IMR-90 (cell line): ENCODE measurements at regions not wholly inside any gene's neighbourhood (a gene's known extent, or its start where the extent isn't known, plus 50 kb on each side); places are given as distances from the start of the nearest gene placed in this dataset.

ENCODE experiments used
- ATAC-seq: fragments of 200-7000 bp; cut with Tn5 transposase; 2 replicates; pipeline ENCODE4 v1.9.1; 2020; ENCODE audit warnings: low read depth, mild to moderate bottlenecking, moderate library complexity
- BruUV-seq: library from RNA; stranded (reverse); fragments of 400-500 nt; replicated peaks from 2 replicates; lab custom pipeline; 2021; lab: Mats Ljungman, UMichigan
- CTCF ChIA-PET: fragments of 300-600 bp; formaldehyde crosslinking; extraction: SDS; loops from one replicate; lab custom pipeline; 2021; ENCODE audit warnings: antibody characterized with exemption; lab: Yijun Ruan, JAX
- POLR2A ChIA-PET: fragments of 300-600 bp; sonication (Branson Sonifier 250); formaldehyde crosslinking; loops from one replicate; lab custom pipeline; 2022; ENCODE audit warnings: antibody characterized with exemption; ENCODE audit not compliant: unreplicated experiment; lab: Charles Lee
- DNase-seq: peaks from one replicate; pipeline ENCODE4 v3.0.0; 2013
- H2AFZ ChIP-seq: replicated peaks from 2 replicates; pipeline ENCODE3; 2013; ENCODE audit warnings: low read length, mild to moderate bottlenecking; ENCODE audit not compliant: poor library complexity
- H2AK5ac ChIP-seq: 2 replicates; pipeline ENCODE4 v1.6.1; 2013; ENCODE audit warnings: low read depth, low read length, inconsistent platforms
- H2AK9ac ChIP-seq: replicated peaks from 2 replicates; pipeline ENCODE3; 2013; ENCODE audit warnings: mild to moderate bottlenecking, low read depth, low read length, moderate library complexity; ENCODE audit not compliant: poor library complexity
- H2BK120ac ChIP-seq: 2 replicates; pipeline ENCODE4 v1.6.1; 2013; ENCODE audit warnings: low read depth, low read length, inconsistent platforms
- H2BK15ac ChIP-seq: 3 replicates; pipeline ENCODE4 v1.6.1; 2013; ENCODE audit warnings: low read depth, low read length, inconsistent platforms
- H2BK20ac ChIP-seq: 2 replicates; pipeline ENCODE4 v1.6.1; 2013; ENCODE audit warnings: low read depth, mild to moderate bottlenecking, inconsistent platforms, low read length, moderate library complexity
- H2BK5ac ChIP-seq: 2 replicates; pipeline ENCODE4 v1.6.1; 2013; ENCODE audit warnings: mild to moderate bottlenecking, low read depth, low read length, inconsistent platforms; ENCODE audit not compliant: poor library complexity, severe bottlenecking
- H3K14ac ChIP-seq: replicated peaks from 2 replicates; pipeline ENCODE4 v1.6.1; 2013; ENCODE audit warnings: low read depth, low read length, inconsistent platforms
- H3K18ac ChIP-seq: 2 replicates; pipeline ENCODE4 v1.6.1; 2013; ENCODE audit warnings: low read depth, low read length, control low read depth
- H3K23ac ChIP-seq: 2 replicates; pipeline ENCODE4 v1.6.1; 2013; ENCODE audit warnings: low read depth, low read length, inconsistent platforms
- H3K27ac ChIP-seq: 2 replicates; pipeline ENCODE4 v1.5.1; 2013; ENCODE audit warnings: mild to moderate bottlenecking, control low read depth, low read length; ENCODE audit not compliant: insufficient read depth
- H3K27me3 ChIP-seq: 2 replicates; pipeline ENCODE4 v1.6.1; 2013; ENCODE audit warnings: low read length; ENCODE audit not compliant: control insufficient read depth, insufficient read depth
- H3K36me3 ChIP-seq: 2 replicates; pipeline ENCODE4 v1.6.1; 2013; ENCODE audit warnings: low read length, mixed read lengths; ENCODE audit not compliant: control insufficient read depth, insufficient read depth
- H3K4ac ChIP-seq: 2 replicates; pipeline ENCODE4 v1.6.1; 2013; ENCODE audit warnings: low read depth, low read length, inconsistent platforms
- H3K4me1 ChIP-seq: 2 replicates; pipeline ENCODE4 v1.6.1; 2013; ENCODE audit warnings: low read length, mixed read lengths; ENCODE audit not compliant: control insufficient read depth, insufficient read depth
- H3K4me2 ChIP-seq: 2 replicates; pipeline ENCODE4 v1.6.1; 2013; ENCODE audit warnings: low read depth, mild to moderate bottlenecking, control low read depth, low read length, moderate library complexity
- H3K4me3 ChIP-seq: 2 replicates; pipeline ENCODE4 v1.5.1; 2013; ENCODE audit warnings: low read depth, mild to moderate bottlenecking, control low read depth, low read length, moderate library complexity; ENCODE audit not compliant: insufficient read depth
- H3K56ac ChIP-seq: 2 replicates; pipeline ENCODE4 v1.6.1; 2013; ENCODE audit warnings: low read length, inconsistent platforms; ENCODE audit not compliant: insufficient read depth; ENCODE audit errors: extremely low read depth
- H3K79me1 ChIP-seq, 2 experiments: 2 replicates each; pipeline ENCODE4 v1.6.1; 2013; ENCODE audit warnings: low read length in 2 of 2, inconsistent platforms in 1 of 2, low read depth in 1 of 2
- H3K9ac ChIP-seq: 2 replicates; pipeline ENCODE4 v1.6.1; 2013; ENCODE audit warnings: low read depth, low read length, control low read depth
- H3K9me1 ChIP-seq: 2 replicates; pipeline ENCODE4 v1.6.1; 2013; ENCODE audit warnings: low read length, inconsistent platforms; ENCODE audit not compliant: insufficient read depth
- H3K9me3 ChIP-seq: 2 replicates; pipeline ENCODE4 v1.6.1; 2013; ENCODE audit warnings: low read length; ENCODE audit not compliant: control insufficient read depth, insufficient read depth
- H4K20me1 ChIP-seq: 2 replicates; pipeline ENCODE4 v1.6.1; 2013; ENCODE audit warnings: low read length, inconsistent platforms; ENCODE audit not compliant: insufficient read depth
- H4K5ac ChIP-seq: 2 replicates; pipeline ENCODE4 v1.6.1; 2013; ENCODE audit warnings: mild to moderate bottlenecking, low read depth, low read length, control low read depth
- H4K8ac ChIP-seq, 2 experiments: 2 replicates each; pipeline ENCODE4 v1.6.1; 2013; ENCODE audit warnings: low read depth in 2 of 2, low read length in 2 of 2, control low read depth in 1 of 2, inconsistent platforms in 1 of 2
- H4K91ac ChIP-seq: 2 replicates; pipeline ENCODE4 v1.6.1; 2013; ENCODE audit warnings: low read depth, low read length, inconsistent platforms; ENCODE audit not compliant: insufficient read depth
- BHLHE40 ChIP-seq: fragments of 150-350 bp; IDR thresholded peaks from 2 replicates; pipeline ENCODE4 v1.6.1; 2016; ENCODE audit warnings: mild to moderate bottlenecking, low read depth, low read length
- CEBPB ChIP-seq: IDR thresholded peaks from 2 replicates; pipeline ENCODE4 v1.6.1; 2012; ENCODE audit warnings: low read depth, low read length, improper control_type of control experiment
- CHD1 ChIP-seq: IDR thresholded peaks from 2 replicates; pipeline ENCODE4 v1.6.1; 2012; ENCODE audit warnings: low read depth, low read length, improper control_type of control experiment
- CTCF ChIP-seq: conservative IDR thresholded peaks from 2 replicates; pipeline ENCODE4 v1.5.1; 2012; ENCODE audit warnings: mild to moderate bottlenecking, low read depth, low read length, improper control_type of control experiment
- ELK1 ChIP-seq: fragments of 150-350 bp; IDR thresholded peaks from 2 replicates; pipeline ENCODE4 v1.6.1; 2016; ENCODE audit warnings: low read depth, mild to moderate bottlenecking, low read length, moderate library complexity, borderline replicate concordance
- FOS ChIP-seq: fragments of 150-350 bp; IDR thresholded peaks from 2 replicates; pipeline ENCODE4 v1.6.1; 2016; ENCODE audit warnings: low read depth, low read length
- MAFK ChIP-seq: IDR thresholded peaks from 2 replicates; pipeline ENCODE4 v1.6.1; 2012; ENCODE audit warnings: low read depth, low read length, improper control_type of control experiment
- MAZ ChIP-seq: IDR thresholded peaks from 2 replicates; pipeline ENCODE4 v1.6.1; 2012; ENCODE audit warnings: low read depth, mild to moderate bottlenecking, low read length, improper control_type of control experiment, moderate library complexity, borderline replicate concordance
- MXI1 ChIP-seq: IDR thresholded peaks from 2 replicates; pipeline ENCODE4 v1.6.1; 2012; ENCODE audit warnings: low read depth, mild to moderate bottlenecking, low read length, moderate library complexity, borderline replicate concordance
- NFE2L2 ChIP-seq: fragments of 150-350 bp; IDR thresholded peaks from 2 replicates; pipeline ENCODE4 v1.6.1; 2016; ENCODE audit warnings: low read depth, mild to moderate bottlenecking, low read length
- POLR2A ChIP-seq: IDR thresholded peaks from 2 replicates; pipeline ENCODE4 v1.6.1; 2012; ENCODE audit warnings: mild to moderate bottlenecking, low read depth, low read length
- RAD21 ChIP-seq: IDR thresholded peaks from 2 replicates; pipeline ENCODE4 v1.6.1; 2012; ENCODE audit warnings: low read length, improper control_type of control experiment
- RCOR1 ChIP-seq: IDR thresholded peaks from 2 replicates; pipeline ENCODE4 v1.6.1; 2012; ENCODE audit warnings: mild to moderate bottlenecking, low read length, improper control_type of control experiment; ENCODE audit not compliant: insufficient replicate concordance
- RFX5 ChIP-seq: IDR thresholded peaks from 2 replicates; pipeline ENCODE4 v1.8.0; 2012; ENCODE audit warnings: low read depth, mild to moderate bottlenecking, low read length, moderate library complexity
- SMC3 ChIP-seq: fragments of 150-350 bp; IDR thresholded peaks from 2 replicates; pipeline ENCODE4 v1.6.1; 2016; ENCODE audit warnings: low read depth, mild to moderate bottlenecking, antibody characterized with exemption, low read length, moderate library complexity
- USF2 ChIP-seq: fragments of 150-350 bp; IDR thresholded peaks from 2 replicates; pipeline ENCODE4 v1.6.1; 2017; ENCODE audit warnings: mild to moderate bottlenecking, antibody characterized with exemption, low read length, low read depth
- WGBS, 2 experiments: methylation state at CpG; one replicate each; pipeline versions ENCODE4 v1.1.5 to v1.1.7; 2013; ENCODE audit warnings: missing lambda C conversion rate in 2 of 2; ENCODE audit not compliant: insufficient read length in 1 of 2; ENCODE audit errors: extremely low coverage in 2 of 2; 5-methylcytosine and 5-hydroxymethylcytosine counted together
- dilution Hi-C: fragments of 300-500 bp; cut with HindIII; formaldehyde crosslinking; loops from one replicate; pipeline ENCODE4 v1.14.3; 2018; ENCODE audit warnings: low sequenced_read_pairs; ENCODE audit not compliant: unreplicated experiment
- in situ Hi-C: fragments of 300-500 bp; cut with MboI; formaldehyde crosslinking; loops from 3 replicates; pipeline ENCODE4 v1.14.3; 2019; ENCODE audit warnings: low sequenced_read_pairs, inconsistent platforms, mixed read lengths
- intact Hi-C: fragments of 100-400 bp; cut with micrococcal nuclease; formaldehyde crosslinking; loops from 2 replicates; pipeline ENCODE4 v1.10.0; 2022

GRCh38 chr2:118645876-118646275 is 201.6 kb downstream of the EN1 start:
- no peak overlapping the region for H2BK5ac ChIP-seq
- H3K9me1 ChIP-seq = no peaks in the 10 kb centered on the region
- WGBS, 2 experiments = no CpG with 5 or more reads among the region's 7 CpGs
- intact Hi-C loops = no loop called here
- no peak overlapping the region for H2AK5ac ChIP-seq
- H3K27ac ChIP-seq = no peak overlapping the region
- no peak overlapping the region for H4K5ac ChIP-seq
- in situ Hi-C loops = no loop called here
- POLR2A ChIA-PET = no interaction called here
- H2BK120ac ChIP-seq = no peak overlapping the region
- no peak overlapping the region for H3K23ac ChIP-seq
- TF ChIP-seq RCOR1 = no peak
- TF ChIP-seq SMC3 = no peak
- TF ChIP-seq CTCF = no peak
- TF ChIP-seq USF2 = no peak
- TF ChIP-seq MXI1 = no peak
- TF ChIP-seq RAD21 = no peak
- no peak for TF ChIP-seq RFX5
- TF ChIP-seq CHD1 = no peak
- TF ChIP-seq CEBPB = no peak
- no peak for TF ChIP-seq MAFK
- no peak for TF ChIP-seq NFE2L2
- TF ChIP-seq MAZ = no peak
- no peak for TF ChIP-seq ELK1
- no peak for TF ChIP-seq POLR2A
- no peak for TF ChIP-seq BHLHE40
- TF ChIP-seq FOS = no peak
- no TSS peak for BruUV-seq
- H3K4ac ChIP-seq = no peak overlapping the region
- CTCF ChIA-PET = no interaction called here
- dilution Hi-C loops = no loop called here
- ATAC-seq (no peak), DNase-seq (no peak)
- no peaks in the 10 kb centered on the region for H4K20me1 ChIP-seq
- H2AK9ac ChIP-seq = no peak overlapping the region
- no peak overlapping the region for H2BK15ac ChIP-seq
- H3K9ac ChIP-seq = no peak overlapping the region
- H3K18ac ChIP-seq = no peak overlapping the region
- no peaks in the 10 kb centered on the region for H3K9me3 ChIP-seq
- H3K14ac ChIP-seq = no peak overlapping the region
- no peak overlapping the region for H3K4me3 ChIP-seq
- no peak overlapping the region for H2AFZ ChIP-seq
- no peaks in the 10 kb centered on the region for H3K36me3 ChIP-seq
- H4K8ac ChIP-seq = no peak overlapping the region
- no peak overlapping the region for H3K56ac ChIP-seq
- H3K27me3 ChIP-seq = no peaks in the 10 kb centered on the region; the same call in 1 of the 2 replicates
- H3K4me2 ChIP-seq = no peak overlapping the region
- no peaks in the 10 kb centered on the region for H3K4me1 ChIP-seq
- no peaks in the 10 kb centered on the region for H3K79me1 ChIP-seq
- H4K91ac ChIP-seq = no peak overlapping the region
- H2BK20ac ChIP-seq = no peak overlapping the region
